ENCODE measurements at regions not wholly inside any gene's neighbourhood (a gene's known extent, or its start where the extent isn't known, plus 50 kb on each side); places are given as distances from the start of the nearest gene placed in this dataset.
"Not testable (repeated sequence)": the region's sequence is repeated elsewhere in the genome, so short reads cannot be mapped to it uniquely, and the experiment has no call there.

- Mint-ChIP-seq H3K4me3 (ENCODE audit: low read depth, unreplicated experiment) (no peak overlapping the region), H3K4me1 (ENCODE audit: low read depth, unreplicated experiment) (no peaks in the 10 kb centered on the region), H3K36me3 (ENCODE audit: insufficient read depth, unreplicated experiment) (no peaks in the 10 kb centered on the region), H3K27me3 (ENCODE audit: unreplicated experiment) (peaks cover 32% of the 10 kb centered on the region), H3K9me3 (ENCODE audit: low read depth, unreplicated experiment) (peaks cover 2% of the 10 kb centered on the region), H3K27ac (ENCODE audit: unreplicated experiment) (no peak overlapping the region)
- TF ChIP-seq CTCF (IDR thresholded peaks at IDR 0.05; ENCODE audit: unreplicated experiment): no peak
- DNase-seq: no peak
- CTCF ChIA-PET: no interaction called here
- BruUV-seq (replicated peaks): no TSS peak
- intact Hi-C loops (cut with micrococcal nuclease; ENCODE audit: unreplicated experiment): no loop called here
These were observed 94.3 kb upstream of the FRMD4A start for GRCh38 chr10:14425034-14425433.

- no peaks in the 10 kb centered on the region for H3K4me1 Mint-ChIP-seq (ENCODE audit: low read depth, unreplicated experiment)
- peaks cover 16% of the 10 kb centered on the region for H3K27me3 Mint-ChIP-seq (ENCODE audit: unreplicated experiment)
- no peak for DNase-seq
- no peaks in the 10 kb centered on the region for H3K36me3 Mint-ChIP-seq (ENCODE audit: insufficient read depth, unreplicated experiment)
- CTCF ChIA-PET: no interaction called here
- intact Hi-C loops (cut with micrococcal nuclease; ENCODE audit: unreplicated experiment): no loop called here
- peaks cover 2% of the 10 kb centered on the region for H3K9me3 Mint-ChIP-seq (ENCODE audit: low read depth, unreplicated experiment)
- no peak overlapping the region for H3K4me3 Mint-ChIP-seq (ENCODE audit: low read depth, unreplicated experiment)
- TF ChIP-seq CTCF (IDR thresholded peaks at IDR 0.05; ENCODE audit: unreplicated experiment): no peak
- BruUV-seq (replicated peaks): no TSS peak
- no peak overlapping the region for H3K27ac Mint-ChIP-seq (ENCODE audit: unreplicated experiment)
These were observed 92.5 kb upstream of the FRMD4A start for GRCh38 chr10:14423111-14423744.

- Mint-ChIP-seq H3K4me3 (ENCODE audit: low read depth, unreplicated experiment) (no peak overlapping the region), H3K27me3 (ENCODE audit: unreplicated experiment) (peaks cover 8% of the 10 kb centered on the region), H3K27ac (ENCODE audit: unreplicated experiment) (no peak overlapping the region), H3K9me3 (ENCODE audit: low read depth, unreplicated experiment) (peaks cover under 1% of the 10 kb centered on the region), H3K4me1 (ENCODE audit: low read depth, unreplicated experiment) (no peaks in the 10 kb centered on the region), H3K36me3 (ENCODE audit: insufficient read depth, unreplicated experiment) (no peaks in the 10 kb centered on the region)
- no TSS peak for BruUV-seq (replicated peaks)
- no peak for TF ChIP-seq CTCF (IDR thresholded peaks at IDR 0.05; ENCODE audit: unreplicated experiment)
- CTCF ChIA-PET: no interaction called here
- intact Hi-C loops (cut with micrococcal nuclease; ENCODE audit: unreplicated experiment): no loop called here
- DNase-seq: no peak
These were observed 91.7 kb upstream of the FRMD4A start for GRCh38 chr10:14422431-14422830.

- CTCF ChIA-PET: no interaction called here
- TF ChIP-seq CTCF (IDR thresholded peaks at IDR 0.05; ENCODE audit: unreplicated experiment): no peak
These were observed 91.2 kb upstream of the FRMD4A start for GRCh38 chr10:14421941-14422340.

DNA sequence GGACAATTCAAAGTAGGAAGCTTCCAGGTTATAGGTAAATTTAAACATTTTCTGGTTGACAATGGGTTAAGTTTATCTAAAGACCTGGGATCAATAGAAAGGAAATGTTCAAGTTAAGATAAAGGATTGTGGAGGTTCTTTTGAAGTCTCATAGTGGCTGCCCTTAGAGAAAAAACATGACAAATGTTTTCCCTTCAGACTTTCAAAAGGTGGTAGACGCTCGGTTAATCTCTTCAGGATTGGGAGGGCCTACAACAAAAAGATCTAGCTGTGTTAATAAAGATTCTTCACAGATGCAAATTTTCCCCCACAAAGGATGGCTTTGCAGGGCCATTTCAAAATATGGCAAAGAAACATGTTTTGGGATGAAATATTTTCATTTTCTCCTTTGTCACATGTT, 86.6 kb upstream of the FRMD4A start:
- CTCF ChIA-PET: interaction anchor here (0.7 kb wide), 1 partner anchor 445 kb away, joined by 5 read pairs; no protein-coding TSS in a partner anchor
- intact Hi-C loops (cut with micrococcal nuclease; ENCODE audit: unreplicated experiment); H3K36me3 Mint-ChIP-seq (ENCODE audit: insufficient read depth, unreplicated experiment); DNase-seq; H3K4me3 Mint-ChIP-seq (ENCODE audit: low read depth, unreplicated experiment); H3K27ac Mint-ChIP-seq (ENCODE audit: unreplicated experiment); BruUV-seq (replicated peaks); H3K9me3 Mint-ChIP-seq (ENCODE audit: low read depth, unreplicated experiment); H3K4me1 Mint-ChIP-seq (ENCODE audit: low read depth, unreplicated experiment): not testable (repeated sequence)
- H3K27me3 Mint-ChIP-seq (ENCODE audit: unreplicated experiment): peaks cover 24% of the 10 kb centered on the region

More at GRCh38 chr10:14421941-14422340, 91.2 kb upstream of the FRMD4A start:
- Mint-ChIP-seq H3K36me3 (ENCODE audit: insufficient read depth, unreplicated experiment) (no peaks in the 10 kb centered on the region), H3K9me3 (ENCODE audit: low read depth, unreplicated experiment) (no peaks in the 10 kb centered on the region), H3K4me1 (ENCODE audit: low read depth, unreplicated experiment) (no peaks in the 10 kb centered on the region), H3K27me3 (ENCODE audit: unreplicated experiment) (peaks cover 3% of the 10 kb centered on the region), H3K27ac (ENCODE audit: unreplicated experiment) (no peak overlapping the region), H3K4me3 (ENCODE audit: low read depth, unreplicated experiment) (no peak overlapping the region)
- BruUV-seq (replicated peaks): no TSS peak
- no peak for DNase-seq
- intact Hi-C loops (cut with micrococcal nuclease; ENCODE audit: unreplicated experiment): no loop called here
